DMS79 (cell line): ENCODE measurements at regions not wholly inside any gene's neighbourhood (a gene's known extent, or its start where the extent isn't known, plus 50 kb on each side); places are given as distances from the start of the nearest gene placed in this dataset.

Source experiments
- DNase-seq: peaks from one replicate; lab custom pipeline; 2025; lab: John Stamatoyannopoulos, UW

- no peak for DNase-seq
Observed at GRCh38 chr4:151606061-151606460, 154.7 kb downstream of the GATB start.

- no peak for DNase-seq
Observed at GRCh38 chr4:151610229-151610628, 150.6 kb downstream of the GATB start.

GRCh38 chr4:151611960-151612359 is 148.8 kb downstream of the GATB start:
- no peak for DNase-seq

- DNase-seq, result no peak
Observed at GRCh38 chr4:151613290-151613689, 147.5 kb downstream of the GATB start.

GRCh38 chr4:151614561-151614960 is 146.2 kb downstream of the GATB start:
- no peak for DNase-seq

GRCh38 chr4:151618858-151619257 is 141.9 kb downstream of the GATB start:
- DNase-seq, result no peak

- no peak for DNase-seq
Observed at GRCh38 chr4:151620066-151620465, 140.7 kb downstream of the GATB start.
